ENCODE measurements at regions not wholly inside any gene's neighbourhood (a gene's known extent, or its start where the extent isn't known, plus 50 kb on each side); places are given as distances from the start of the nearest gene placed in this dataset.
"Not testable (repeated sequence)": the region's sequence is repeated elsewhere in the genome, so short reads cannot be mapped to it uniquely, and the experiment has no call there.

- H3K27ac ChIP-seq (ENCODE audit: low read depth in 1 of 3, low read length in 2 of 3) = no peak overlapping the region
- no peak for FAIRE-seq
- no peaks in the 10 kb centered on the region for H3K36me3 ChIP-seq (ENCODE audit: control insufficient read depth in 3 of 3, insufficient read depth in 2 of 3, low read depth in 1 of 3, low read length in 3 of 3)
- DNase-seq = no peak
- H3K4me3 ChIP-seq (ENCODE audit: low read depth in 1 of 3, low read length in 3 of 3) = no peak overlapping the region
- H3K4me1 ChIP-seq (ENCODE audit: control insufficient read depth in 3 of 3, insufficient read depth in 2 of 3, low read depth in 1 of 3, low read length in 2 of 3) = no peaks in the 10 kb centered on the region
- H3K27me3 ChIP-seq (ENCODE audit: control insufficient read depth in 3 of 3, insufficient read depth in 3 of 3, low read length in 3 of 3) = no peaks in the 10 kb centered on the region
- 68 to 81% (median 77%) methylated on average over 3 of the region's 3 CpGs for WGBS, 3 donors
- no peaks in the 10 kb centered on the region for H3K9me3 ChIP-seq (ENCODE audit: control insufficient read depth in 2 of 2, insufficient read depth in 1 of 2, low read depth in 1 of 2, low read length in 1 of 2)
These were observed 163.2 kb downstream of the UTP18 start for GRCh38 chr17:51423421-51424160.

GRCh38 chr17:51425773-51426172 is 165.4 kb downstream of the UTP18 start:
- 19 to 61% (median 33%) methylated on average over 1 of the region's 1 CpG for WGBS, 3 donors
- Histone ChIP-seq H3K4me3 (ENCODE audit: low read depth in 1 of 3, low read length in 3 of 3) (no peak overlapping the region), H3K36me3 (ENCODE audit: control insufficient read depth in 3 of 3, insufficient read depth in 2 of 3, low read depth in 1 of 3, low read length in 3 of 3) (no peaks in the 10 kb centered on the region), H3K27me3 (ENCODE audit: control insufficient read depth in 3 of 3, insufficient read depth in 3 of 3, low read length in 3 of 3) (no peaks in the 10 kb centered on the region), H3K27ac (ENCODE audit: low read depth in 1 of 3, low read length in 2 of 3) (no peak overlapping the region), H3K9me3 (ENCODE audit: control insufficient read depth in 2 of 2, insufficient read depth in 1 of 2, low read depth in 1 of 2, low read length in 1 of 2) (no peaks in the 10 kb centered on the region), H3K4me1 (ENCODE audit: control insufficient read depth in 3 of 3, insufficient read depth in 2 of 3, low read depth in 1 of 3, low read length in 2 of 3) (no peaks in the 10 kb centered on the region)
- DNase-seq (no peak), FAIRE-seq (no peak)

GRCh38 chr17:51427323-51427811 is 167.0 kb downstream of the UTP18 start:
- 42 to 55% (median 43%) methylated on average over 7 of the region's 7 CpGs for WGBS, 3 donors

GRCh38 chr17:51427856-51428255 is 167.5 kb downstream of the UTP18 start:
- DNase-seq (peak in 1 of 2 donors; percentile 3), FAIRE-seq (no peak)
- no peaks in the 10 kb centered on the region for H3K27me3 ChIP-seq (ENCODE audit: control insufficient read depth in 3 of 3, insufficient read depth in 3 of 3, low read length in 3 of 3)
- WGBS, 3 donors = 51 to 75% (median 56%) methylated on average over 4 of the region's 4 CpGs
- H3K27ac ChIP-seq (ENCODE audit: low read depth in 1 of 3, low read length in 2 of 3) = no peak overlapping the region
- H3K4me1 ChIP-seq (ENCODE audit: control insufficient read depth in 3 of 3, insufficient read depth in 2 of 3, low read depth in 1 of 3, low read length in 2 of 3) = no peaks in the 10 kb centered on the region
- H3K4me3 ChIP-seq (ENCODE audit: low read depth in 1 of 3, low read length in 3 of 3) = no peak overlapping the region
- no peaks in the 10 kb centered on the region for H3K36me3 ChIP-seq (ENCODE audit: control insufficient read depth in 3 of 3, insufficient read depth in 2 of 3, low read depth in 1 of 3, low read length in 3 of 3)
- no peaks in the 10 kb centered on the region for H3K9me3 ChIP-seq (ENCODE audit: control insufficient read depth in 2 of 2, insufficient read depth in 1 of 2, low read depth in 1 of 2, low read length in 1 of 2)

More at GRCh38 chr17:51427323-51427811, 167.0 kb downstream of the UTP18 start:
- no peaks in the 10 kb centered on the region for H3K4me1 ChIP-seq (ENCODE audit: control insufficient read depth in 3 of 3, insufficient read depth in 2 of 3, low read depth in 1 of 3, low read length in 2 of 3)
- H3K27me3 ChIP-seq (ENCODE audit: control insufficient read depth in 3 of 3, insufficient read depth in 3 of 3, low read length in 3 of 3) = no peaks in the 10 kb centered on the region
- no peaks in the 10 kb centered on the region for H3K9me3 ChIP-seq (ENCODE audit: control insufficient read depth in 2 of 2, insufficient read depth in 1 of 2, low read depth in 1 of 2, low read length in 1 of 2)
- H3K27ac ChIP-seq (ENCODE audit: low read depth in 1 of 3, low read length in 2 of 3) = no peak overlapping the region
- no peak overlapping the region for H3K4me3 ChIP-seq (ENCODE audit: low read depth in 1 of 3, low read length in 3 of 3)
- H3K36me3 ChIP-seq (ENCODE audit: control insufficient read depth in 3 of 3, insufficient read depth in 2 of 3, low read depth in 1 of 3, low read length in 3 of 3) = no peaks in the 10 kb centered on the region
- DNase-seq (no peak), FAIRE-seq (no peak)

- 63 to 80% (median 76%) methylated on average over 8 of the region's 8 CpGs for WGBS, 3 donors
- H3K9me3 ChIP-seq (ENCODE audit: control insufficient read depth in 2 of 2, insufficient read depth in 1 of 2, low read depth in 1 of 2, low read length in 1 of 2) = no peaks in the 10 kb centered on the region
- H3K4me1 ChIP-seq (ENCODE audit: control insufficient read depth in 3 of 3, insufficient read depth in 2 of 3, low read depth in 1 of 3, low read length in 2 of 3) = no peaks in the 10 kb centered on the region
- H3K4me3 ChIP-seq (ENCODE audit: low read depth in 1 of 3, low read length in 3 of 3) = no peak overlapping the region
- H3K27me3 ChIP-seq (ENCODE audit: control insufficient read depth in 3 of 3, insufficient read depth in 3 of 3, low read length in 3 of 3) = no peaks in the 10 kb centered on the region
- H3K36me3 ChIP-seq (ENCODE audit: control insufficient read depth in 3 of 3, insufficient read depth in 2 of 3, low read depth in 1 of 3, low read length in 3 of 3) = no peaks in the 10 kb centered on the region
- no peak for DNase-seq
- no peak for FAIRE-seq
- H3K27ac ChIP-seq (ENCODE audit: low read depth in 1 of 3, low read length in 2 of 3) = no peak overlapping the region
These were observed 168.5 kb downstream of the UTP18 start for GRCh38 chr17:51428668-51429495.

- FAIRE-seq; H3K4me1 ChIP-seq (ENCODE audit: control insufficient read depth in 3 of 3, insufficient read depth in 2 of 3, low read depth in 1 of 3, low read length in 2 of 3); H3K9me3 ChIP-seq (ENCODE audit: control insufficient read depth in 2 of 2, insufficient read depth in 1 of 2, low read depth in 1 of 2, low read length in 1 of 2); H3K36me3 ChIP-seq (ENCODE audit: control insufficient read depth in 3 of 3, insufficient read depth in 2 of 3, low read depth in 1 of 3, low read length in 3 of 3); H3K27me3 ChIP-seq (ENCODE audit: control insufficient read depth in 3 of 3, insufficient read depth in 3 of 3, low read length in 3 of 3); H3K4me3 ChIP-seq (ENCODE audit: low read depth in 1 of 3, low read length in 3 of 3); DNase-seq; H3K27ac ChIP-seq (ENCODE audit: low read depth in 1 of 3, low read length in 2 of 3): not testable (repeated sequence)
- WGBS, 3 donors = 12 to 32% (median 30%) methylated on average over 3 of the region's 3 CpGs
These were observed 169.6 kb downstream of the UTP18 start for GRCh38 chr17:51429938-51430337.

- FAIRE-seq = no peak
- no peaks in the 10 kb centered on the region for H3K36me3 ChIP-seq (ENCODE audit: control insufficient read depth in 3 of 3, insufficient read depth in 2 of 3, low read depth in 1 of 3, low read length in 3 of 3)
- H3K4me1 ChIP-seq (ENCODE audit: control insufficient read depth in 3 of 3, insufficient read depth in 2 of 3, low read depth in 1 of 3, low read length in 2 of 3) = no peaks in the 10 kb centered on the region
- WGBS, 3 donors = 86 to 88% (median 87%) methylated on average over 5 of the region's 5 CpGs
- H3K27me3 ChIP-seq (ENCODE audit: control insufficient read depth in 3 of 3, insufficient read depth in 3 of 3, low read length in 3 of 3) = no peaks in the 10 kb centered on the region
- DNase-seq = no peak
- H3K4me3 ChIP-seq (ENCODE audit: low read depth in 1 of 3, low read length in 3 of 3) = no peak overlapping the region
- H3K27ac ChIP-seq (ENCODE audit: low read depth in 1 of 3, low read length in 2 of 3) = no peak overlapping the region
- no peaks in the 10 kb centered on the region for H3K9me3 ChIP-seq (ENCODE audit: control insufficient read depth in 2 of 2, insufficient read depth in 1 of 2, low read depth in 1 of 2, low read length in 1 of 2)
These were observed 170.2 kb downstream of the UTP18 start for GRCh38 chr17:51430591-51430990.

GRCh38 chr17:51434434-51435170 is 174.3 kb downstream of the UTP18 start:
- WGBS, 3 donors = 63 to 74% (median 70%) methylated on average over 7 of the region's 7 CpGs
- no peaks in the 10 kb centered on the region for H3K27me3 ChIP-seq (ENCODE audit: control insufficient read depth in 3 of 3, insufficient read depth in 3 of 3, low read length in 3 of 3)
- no peaks in the 10 kb centered on the region for H3K9me3 ChIP-seq (ENCODE audit: control insufficient read depth in 2 of 2, insufficient read depth in 1 of 2, low read depth in 1 of 2, low read length in 1 of 2)
- FAIRE-seq (no peak), DNase-seq (no peak)
- H3K36me3 ChIP-seq (ENCODE audit: control insufficient read depth in 3 of 3, insufficient read depth in 2 of 3, low read depth in 1 of 3, low read length in 3 of 3) = no peaks in the 10 kb centered on the region
- H3K27ac ChIP-seq (ENCODE audit: low read depth in 1 of 3, low read length in 2 of 3) = no peak overlapping the region
- H3K4me1 ChIP-seq (ENCODE audit: control insufficient read depth in 3 of 3, insufficient read depth in 2 of 3, low read depth in 1 of 3, low read length in 2 of 3) = no peaks in the 10 kb centered on the region
- no peak overlapping the region for H3K4me3 ChIP-seq (ENCODE audit: low read depth in 1 of 3, low read length in 3 of 3)

Measured in small intestine (tissue), 7 donors.